ENCODE measurements at regions not wholly inside any gene's neighbourhood (a gene's known extent, or its start where the extent isn't known, plus 50 kb on each side); places are given as distances from the start of the nearest gene placed in this dataset.

- no peak for TF ChIP-seq ZBTB33 (IDR thresholded peaks at IDR 0.05; ENCODE audit: borderline replicate concordance, low read depth)
Measured at GRCh38 chr21:22351076-22351475, 1352.9 kb downstream of the NCAM2 start (continued).

GRCh38 chr21:22352088-22352487, 1353.9 kb downstream of the NCAM2 start:
- ChIA-PET CTCF (interaction anchor here (1.0 kb wide), 1 partner anchor 57 kb away, joined by 3 read pairs; no protein-coding TSS in a partner anchor), POLR2A (no interaction called here)
- Histone ChIP-seq H3K79me2 (ENCODE audit: insufficient read depth) (no peaks in the 10 kb centered on the region), H3K4me2 (no peak overlapping the region), H3K9me3 (no peaks in the 10 kb centered on the region; the same call in 1 of the 2 replicates), H3K9ac (no peak overlapping the region), H3F3A (replicated peaks; ENCODE audit: insufficient read depth) (no peaks in the 10 kb centered on the region), H2AFZ (ENCODE audit: low read depth) (no peak overlapping the region), H3K4me3 (ENCODE audit: low read depth in 2 of 2, low read length in 1 of 2) (no peak overlapping the region), H4K20me1 (ENCODE audit: insufficient read depth) (no peaks in the 10 kb centered on the region), H3K36me3 (replicated peaks in 1 of 2; ENCODE audit: control insufficient read depth in 1 of 2, insufficient read depth in 2 of 2, low read length in 1 of 2) (no peaks in the 10 kb centered on the region), H3K27me3 (ENCODE audit: insufficient read depth) (no peaks in the 10 kb centered on the region), H3K4me1 (ENCODE audit: control insufficient read depth in 1 of 2, insufficient read depth in 2 of 2, low read depth in 1 of 2, low read length in 1 of 2) (no peaks in the 10 kb centered on the region; a peak in 1 of 4 replicates), H3K9me2 (no peaks in the 10 kb centered on the region), H3K27ac (ENCODE audit: low read depth in 2 of 2, low read length in 1 of 2) (no peak overlapping the region)
- WGBS (ENCODE audit: low lambda C conversion rate) = 0% methylated on average over 1 of the region's 1 CpG
- DNase-seq = no peak
- TF ChIP-seq GABPA (IDR thresholded peaks at IDR 0.05; ENCODE audit: low read depth) (no peak), USF1 (IDR thresholded peaks at IDR 0.05; ENCODE audit: borderline replicate concordance, low read depth) (no peak), FOXM1 (IDR thresholded peaks at IDR 0.05; ENCODE audit: low read depth) (no peak), TAF1 (IDR thresholded peaks at IDR 0.05; ENCODE audit: borderline replicate concordance, low read depth, low read length) (no peak), CTCF (IDR thresholded peaks at IDR 0.05) (no peak), NFIC (IDR thresholded peaks at IDR 0.05; ENCODE audit: borderline replicate concordance) (no peak)

GRCh38 chr21:22355949-22356348, 1357.7 kb downstream of the NCAM2 start:
- CTCF ChIA-PET = interaction anchor here (1.3 kb wide), 1 partner anchor 8 kb away, joined by 5 read pairs; no protein-coding TSS in a partner anchor
- TF ChIP-seq JUND (IDR thresholded peaks at IDR 0.05) = no peak
- no peak for TF ChIP-seq FOXJ3 (CRISPR knock-in tag; IDR thresholded peaks at IDR 0.05)

More at GRCh38 chr21:22355949-22356348, 1357.7 kb downstream of the NCAM2 start:
- H3K27ac ChIP-seq (ENCODE audit: low read depth in 2 of 2, low read length in 1 of 2) = no peak overlapping the region
- H3K9me2 ChIP-seq = no peaks in the 10 kb centered on the region
- no peaks in the 10 kb centered on the region for H3K4me1 ChIP-seq (ENCODE audit: control insufficient read depth in 1 of 2, insufficient read depth in 2 of 2, low read depth in 1 of 2, low read length in 1 of 2)
- POLR2A ChIA-PET = no interaction called here
- no peaks in the 10 kb centered on the region for H4K20me1 ChIP-seq (ENCODE audit: insufficient read depth)
- no peak overlapping the region for H3K9ac ChIP-seq
- H3F3A ChIP-seq (replicated peaks; ENCODE audit: insufficient read depth) = no peaks in the 10 kb centered on the region
- 43% methylated on average over 1 of the region's 1 CpG for WGBS (ENCODE audit: low lambda C conversion rate)
- no peaks in the 10 kb centered on the region for H3K79me2 ChIP-seq (ENCODE audit: insufficient read depth)
- H3K36me3 ChIP-seq (replicated peaks in 1 of 2; ENCODE audit: control insufficient read depth in 1 of 2, insufficient read depth in 2 of 2, low read length in 1 of 2) = no peaks in the 10 kb centered on the region
- H3K27me3 ChIP-seq (ENCODE audit: insufficient read depth) = no peaks in the 10 kb centered on the region
- H3K4me3 ChIP-seq (ENCODE audit: low read depth in 2 of 2, low read length in 1 of 2) = no peak overlapping the region
- H3K4me2 ChIP-seq = no peak overlapping the region
- no peak overlapping the region for H2AFZ ChIP-seq (ENCODE audit: low read depth)
- DNase-seq = no peak
- H3K9me3 ChIP-seq = no peaks in the 10 kb centered on the region; the same call in 1 of the 2 replicates

All from SK-N-SH (cell line).